Caco-2 (cell line): ENCODE measurements at regions not wholly inside any gene's neighbourhood (a gene's known extent, or its start where the extent isn't known, plus 50 kb on each side); places are given as distances from the start of the nearest gene placed in this dataset.

Experiments
- BruUV-seq: library from RNA; stranded (reverse); fragments of 400-500 nt; replicated peaks from 2 replicates; lab custom pipeline; 2021; lab: Mats Ljungman, UMichigan
- CTCF ChIA-PET: fragments of 300-600 bp; sonication (Branson Sonifier 250); formaldehyde crosslinking; loops from one replicate; lab custom pipeline; 2022; ENCODE audit warnings: antibody characterized with exemption; lab: Charles Lee
- POLR2A ChIA-PET: fragments of 300-600 bp; sonication (Branson Sonifier 250); formaldehyde crosslinking; loops from one replicate; lab custom pipeline; 2022; ENCODE audit warnings: antibody characterized with exemption; lab: Charles Lee
- DNase-seq, 2 experiments: peaks; one replicate each; pipeline versions ENCODE4 v3.0.0 to v3.0.0-alpha.2; 2020 to 2022
- H3K27me3 ChIP-seq: replicated peaks from 2 replicates; pipeline ENCODE4 v1.6.0; 2011; ENCODE audit warnings: low read length; ENCODE audit not compliant: control insufficient read depth, insufficient read depth
- H3K36me3 ChIP-seq: 2 replicates; pipeline ENCODE4 v1.5.1; 2011; ENCODE audit warnings: low read length; ENCODE audit not compliant: control insufficient read depth, insufficient read depth
- H3K4me1 ChIP-seq: fragments of 250-450 bp; sonication (Bioruptor Pico); 2 replicates; pipeline ENCODE4 v1.5.1; 2020; ENCODE audit warnings: mild to moderate bottlenecking
- H3K4me3 ChIP-seq: 2 replicates; pipeline ENCODE4 v1.5.1; 2011; ENCODE audit warnings: low read depth, mild to moderate bottlenecking, control low read depth, low read length
- H3K9me3 ChIP-seq: fragments of 250-450 bp; sonication (Bioruptor Pico); 2 replicates; pipeline ENCODE4 v1.5.1; 2020; ENCODE audit warnings: mild to moderate bottlenecking, moderate library complexity
- H3K27ac Mint-ChIP-seq: one replicate; pipeline ENCODE4 v1.8.0; 2022; ENCODE audit warnings: mixed read lengths; ENCODE audit not compliant: unreplicated experiment
- H3K27me3 Mint-ChIP-seq: one replicate; pipeline ENCODE4 v1.8.0; 2022; ENCODE audit warnings: mixed read lengths; ENCODE audit not compliant: insufficient read depth, unreplicated experiment
- H3K36me3 Mint-ChIP-seq: one replicate; pipeline ENCODE4 v1.8.0; 2022; ENCODE audit warnings: mild to moderate bottlenecking, mixed read lengths; ENCODE audit not compliant: insufficient read depth, unreplicated experiment
- H3K4me1 Mint-ChIP-seq: one replicate; pipeline ENCODE4 v1.8.0; 2022; ENCODE audit warnings: low read depth, mixed read lengths; ENCODE audit not compliant: unreplicated experiment
- H3K4me3 Mint-ChIP-seq: one replicate; pipeline ENCODE4 v1.8.0; 2022; ENCODE audit warnings: mild to moderate bottlenecking, moderate library complexity, mixed read lengths; ENCODE audit not compliant: unreplicated experiment
- H3K9me3 Mint-ChIP-seq: one replicate; pipeline ENCODE4 v1.8.0; 2022; ENCODE audit warnings: mixed read lengths; ENCODE audit not compliant: unreplicated experiment
- CTCF ChIP-seq, 2 experiments: fragments of 200-600 bp in 1 of 2; IDR thresholded peaks; 1 replicate in 1 of 2; 2 replicates in 1 of 2; pipeline versions ENCODE4 v1.5.1 to v1.8.0; 2011 to 2022; ENCODE audit warnings: antibody characterized with exemption in 1 of 2, control low read depth in 1 of 2, inconsistent platforms in 1 of 2, low read depth in 1 of 2, low read length in 1 of 2, mild to moderate bottlenecking in 1 of 2, moderate library complexity in 1 of 2; ENCODE audit not compliant: insufficient read depth in 1 of 2, severe bottlenecking in 1 of 2, unreplicated experiment in 1 of 2
- intact Hi-C: fragments of 100-400 bp; cut with micrococcal nuclease; formaldehyde crosslinking; loops from one replicate; pipeline ENCODE4 v1.10.0; 2022; ENCODE audit not compliant: unreplicated experiment

GRCh38 chr5:110896901-110897300 is 158.1 kb downstream of the SLC25A46 start:
- no peak overlapping the region for H3K4me3 ChIP-seq
- POLR2A ChIA-PET = no interaction called here
- no peak overlapping the region for H3K27ac Mint-ChIP-seq
- no peaks in the 10 kb centered on the region for H3K9me3 Mint-ChIP-seq
- no peaks in the 10 kb centered on the region for H3K27me3 Mint-ChIP-seq
- H3K4me3 Mint-ChIP-seq = no peak overlapping the region
- H3K4me1 ChIP-seq = no peaks in the 10 kb centered on the region
- no TSS peak for BruUV-seq
- no peak for TF ChIP-seq CTCF (IDR thresholded peaks at IDR 0.05; ENCODE audit: insufficient read depth in 1 of 2, low read depth in 1 of 2, low read length in 1 of 2, severe bottlenecking in 1 of 2, unreplicated experiment in 1 of 2)
- no peaks in the 10 kb centered on the region for H3K27me3 ChIP-seq
- H3K36me3 ChIP-seq = no peaks in the 10 kb centered on the region
- no peak for DNase-seq
- CTCF ChIA-PET = no interaction called here
- H3K9me3 ChIP-seq = no peaks in the 10 kb centered on the region
- H3K36me3 Mint-ChIP-seq = no peaks in the 10 kb centered on the region
- intact Hi-C loops = no loop called here
- no peaks in the 10 kb centered on the region for H3K4me1 Mint-ChIP-seq

- no TSS peak for BruUV-seq
- Mint-ChIP-seq H3K4me3 (no peak overlapping the region), H3K27ac (no peak overlapping the region), H3K4me1 (no peaks in the 10 kb centered on the region), H3K9me3 (no peaks in the 10 kb centered on the region), H3K36me3 (no peaks in the 10 kb centered on the region), H3K27me3 (no peaks in the 10 kb centered on the region)
- no peak for TF ChIP-seq CTCF (IDR thresholded peaks at IDR 0.05; ENCODE audit: insufficient read depth in 1 of 2, low read depth in 1 of 2, low read length in 1 of 2, severe bottlenecking in 1 of 2, unreplicated experiment in 1 of 2)
- H3K27me3 ChIP-seq = no peaks in the 10 kb centered on the region
- CTCF ChIA-PET = no interaction called here
- POLR2A ChIA-PET = no interaction called here
- H3K9me3 ChIP-seq = no peaks in the 10 kb centered on the region
- peaks cover 4% of the 10 kb centered on the region; the same call in 1 of the 2 replicates for H3K4me1 ChIP-seq
- H3K4me3 ChIP-seq = no peak overlapping the region
- intact Hi-C loops = no loop called here
- no peak for DNase-seq
- no peaks in the 10 kb centered on the region for H3K36me3 ChIP-seq
Observed at GRCh38 chr5:110899566-110900412, 161.0 kb downstream of the SLC25A46 start.

GRCh38 chr5:110900829-110901228 is 162.0 kb downstream of the SLC25A46 start:
- Histone ChIP-seq H3K9me3 (no peaks in the 10 kb centered on the region), H3K4me1 (peaks cover 4% of the 10 kb centered on the region; the same call in 1 of the 2 replicates), H3K36me3 (no peaks in the 10 kb centered on the region), H3K27me3 (no peaks in the 10 kb centered on the region), H3K4me3 (no peak overlapping the region)
- Mint-ChIP-seq H3K9me3 (no peaks in the 10 kb centered on the region), H3K4me3 (no peak overlapping the region), H3K27ac (no peak overlapping the region), H3K4me1 (no peaks in the 10 kb centered on the region), H3K36me3 (no peaks in the 10 kb centered on the region), H3K27me3 (peaks cover 7% of the 10 kb centered on the region)
- TF ChIP-seq CTCF (IDR thresholded peaks at IDR 0.05; ENCODE audit: insufficient read depth in 1 of 2, low read depth in 1 of 2, low read length in 1 of 2, severe bottlenecking in 1 of 2, unreplicated experiment in 1 of 2) = no peak
- BruUV-seq = no TSS peak
- intact Hi-C loops = no loop called here
- ChIA-PET CTCF (no interaction called here), POLR2A (no interaction called here)
- no peak for DNase-seq
